Gastroesophageal sphincter (tissue), 4 donors: ENCODE measurements at regions not wholly inside any gene's neighbourhood (a gene's known extent, or its start where the extent isn't known, plus 50 kb on each side); places are given as distances from the start of the nearest gene placed in this dataset.

ENCODE experiments used
- ATAC-seq: fragments of 150-250 bp; one replicate; pipeline ENCODE4 v1.9.1; 2016; ENCODE audit warnings: mild to moderate bottlenecking, moderate library complexity
- H3K27ac ChIP-seq, 4 donors: fragments of 200-600 bp; sonication (generic) in 3 of 4; 1 replicate in 3 of 4; 2 replicates in 1 of 4; pipeline ENCODE4 v1.5.1; 2016 to 2019
- H3K27me3 ChIP-seq: fragments of 200-600 bp; sonication (generic); one replicate; pipeline ENCODE4 v1.5.1; 2019
- H3K36me3 ChIP-seq, 2 donors: fragments of 200-600 bp; sonication (generic); one replicate each; pipeline ENCODE4 v1.5.1; 2019; ENCODE audit warnings: control low read depth in 1 of 2
- H3K4me1 ChIP-seq, 3 donors: fragments of 200-600 bp; sonication (generic); 1 replicate in 2 of 3; 2 replicates in 1 of 3; pipeline ENCODE4 v1.5.1; 2016 to 2019; ENCODE audit warnings: control low read depth in 2 of 3
- H3K4me3 ChIP-seq, 2 donors: fragments of 200-600 bp; sonication (generic); one replicate each; pipeline ENCODE4 v1.5.1; 2019; ENCODE audit warnings: mild to moderate bottlenecking in 1 of 2, moderate library complexity in 1 of 2
- H3K9me3 ChIP-seq, 3 donors: fragments of 200-600 bp; sonication (generic); one replicate each; pipeline ENCODE4 v1.5.1; 2017 to 2019; ENCODE audit warnings: control low read depth in 2 of 3
- EP300 ChIP-seq: sonication (generic); formaldehyde crosslinking; IDR thresholded peaks from one replicate; pipeline ENCODE4 v1.6.1; 2017; ENCODE audit warnings: antibody characterized with exemption, mild to moderate bottlenecking
- POLR2A ChIP-seq, 2 donors: fragments of 450-650 bp; IDR thresholded peaks; one replicate each; pipeline ENCODE4 v1.6.1; 2017; ENCODE audit warnings: antibody characterized with exemption in 2 of 2, mild to moderate bottlenecking in 2 of 2, moderate library complexity in 1 of 2
- POLR2AphosphoS5 ChIP-seq: sonication (generic); formaldehyde crosslinking; IDR thresholded peaks from one replicate; pipeline ENCODE4 v1.6.1; 2017; ENCODE audit warnings: antibody characterized with exemption
- WGBS, 2 donors: methylation state at CpG; one replicate each; pipeline ENCODE4 v1.1.5; 2018; ENCODE audit warnings: low coverage in 1 of 2; 5-methylcytosine and 5-hydroxymethylcytosine counted together
- TF ChIP-seq, protein P1 (sequence below), 4 experiments: fragments of 200-600 bp in 2 of 4; fragments of 450-650 bp in 2 of 4; sonication (generic) in 1 of 4; IDR thresholded peaks; one replicate each; pipeline ENCODE4 v1.5.1; 2017 to 2019; ENCODE audit warnings: antibody characterized with exemption in 4 of 4, mild to moderate bottlenecking in 2 of 4, moderate library complexity in 2 of 4

DNA sequence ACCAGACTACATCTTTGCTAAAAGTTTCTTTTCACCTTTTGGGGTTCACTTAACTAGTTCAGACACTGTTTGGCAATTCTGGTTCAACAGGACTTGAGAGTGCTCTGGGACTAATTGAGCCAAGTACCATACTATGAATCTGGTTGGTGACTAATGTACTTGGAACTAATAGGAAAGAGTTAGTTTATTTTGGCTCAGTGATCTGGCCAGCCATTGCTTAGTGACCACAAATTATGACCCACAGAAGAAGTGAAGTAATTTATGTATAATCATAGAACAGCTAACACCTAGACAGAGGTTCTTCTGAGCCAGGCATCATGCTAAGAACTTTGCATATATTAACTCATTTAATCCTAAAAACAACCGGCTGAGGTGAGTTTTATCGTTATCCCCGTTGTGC lies 126.5 kb upstream of the JCAD start:
- Histone ChIP-seq H3K4me3 (no peak overlapping the region), H3K9me3 (no peaks in the 10 kb centered on the region), H3K36me3 (no peaks in the 10 kb centered on the region), H3K27me3 (no peaks in the 10 kb centered on the region), H3K4me1 (peaks cover 0 to 37% (median 4%) of the 10 kb centered on the region in 3 donors), H3K27ac (no peak overlapping the region)
- WGBS, 2 donors, result 35 to 88% methylated on average over 3 of the region's 3 CpGs
- TF ChIP-seq, protein P1, sequence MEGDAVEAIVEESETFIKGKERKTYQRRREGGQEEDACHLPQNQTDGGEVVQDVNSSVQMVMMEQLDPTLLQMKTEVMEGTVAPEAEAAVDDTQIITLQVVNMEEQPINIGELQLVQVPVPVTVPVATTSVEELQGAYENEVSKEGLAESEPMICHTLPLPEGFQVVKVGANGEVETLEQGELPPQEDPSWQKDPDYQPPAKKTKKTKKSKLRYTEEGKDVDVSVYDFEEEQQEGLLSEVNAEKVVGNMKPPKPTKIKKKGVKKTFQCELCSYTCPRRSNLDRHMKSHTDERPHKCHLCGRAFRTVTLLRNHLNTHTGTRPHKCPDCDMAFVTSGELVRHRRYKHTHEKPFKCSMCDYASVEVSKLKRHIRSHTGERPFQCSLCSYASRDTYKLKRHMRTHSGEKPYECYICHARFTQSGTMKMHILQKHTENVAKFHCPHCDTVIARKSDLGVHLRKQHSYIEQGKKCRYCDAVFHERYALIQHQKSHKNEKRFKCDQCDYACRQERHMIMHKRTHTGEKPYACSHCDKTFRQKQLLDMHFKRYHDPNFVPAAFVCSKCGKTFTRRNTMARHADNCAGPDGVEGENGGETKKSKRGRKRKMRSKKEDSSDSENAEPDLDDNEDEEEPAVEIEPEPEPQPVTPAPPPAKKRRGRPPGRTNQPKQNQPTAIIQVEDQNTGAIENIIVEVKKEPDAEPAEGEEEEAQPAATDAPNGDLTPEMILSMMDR (IDR thresholded peaks at IDR 0.05), result no peak
- TF ChIP-seq POLR2A (IDR thresholded peaks at IDR 0.05), result no peak
- no peak for ATAC-seq

- Histone ChIP-seq H3K27ac (no peak overlapping the region), H3K9me3 (no peaks in the 10 kb centered on the region), H3K36me3 (no peaks in the 10 kb centered on the region), H3K4me1 (peaks cover 0 to 37% (median 4%) of the 10 kb centered on the region in 3 donors), H3K4me3 (no peak overlapping the region), H3K27me3 (no peaks in the 10 kb centered on the region)
- no peak for ATAC-seq
- TF ChIP-seq, protein P1 (IDR thresholded peaks at IDR 0.05), result no peak
- no peak for TF ChIP-seq EP300
- TF ChIP-seq POLR2A (IDR thresholded peaks at IDR 0.05), result no peak
- TF ChIP-seq POLR2AphosphoS5, result no peak
- 100% methylated on average over 1 of the region's 1 CpG for WGBS, 2 donors
Measured at GRCh38 chr10:30185341-30185740, 126.0 kb upstream of the JCAD start.

GRCh38 chr10:30184397-30185033 lies 125.1 kb upstream of the JCAD start:
- H3K27ac ChIP-seq, result no peak overlapping the region
- no peak overlapping the region for H3K4me3 ChIP-seq
- TF ChIP-seq, protein P1 (IDR thresholded peaks at IDR 0.05), result no peak
- TF ChIP-seq EP300 (no peak), POLR2A (IDR thresholded peaks at IDR 0.05) (no peak), POLR2AphosphoS5 (no peak)
- H3K9me3 ChIP-seq, result no peaks in the 10 kb centered on the region
- no peaks in the 10 kb centered on the region for H3K36me3 ChIP-seq
- H3K4me1 ChIP-seq, result peaks cover 0 to 37% (median 4%) of the 10 kb centered on the region in 3 donors
- WGBS, 2 donors, result 73 to 87% methylated on average over 3 to 5 of the region's 7 CpGs
- no peak for ATAC-seq
- H3K27me3 ChIP-seq, result no peaks in the 10 kb centered on the region

DNA sequence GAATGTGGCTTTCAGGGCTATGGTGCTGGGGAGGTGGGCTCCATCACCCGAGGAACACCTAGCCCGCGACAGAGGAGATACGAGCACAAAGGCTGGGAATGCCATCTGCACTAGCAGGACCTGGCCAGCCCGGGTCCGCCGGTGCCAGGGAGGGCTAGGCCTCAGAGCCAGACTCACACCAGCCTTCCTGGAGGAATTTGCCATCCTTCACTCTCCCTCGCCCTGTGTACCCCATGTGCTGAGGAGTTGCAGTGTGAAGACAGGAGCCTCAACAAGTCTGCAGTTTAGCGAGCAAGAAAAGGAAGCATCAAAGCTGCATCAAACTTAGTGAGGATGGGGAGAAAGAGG lies 123.6 kb upstream of the JCAD start:
- Histone ChIP-seq H3K36me3 (no peaks in the 10 kb centered on the region), H3K27ac (peak overlapping the region in 2 of 4 donors; percentile 57 to 72), H3K4me1 (peaks cover 0 to 26% (median 4%) of the 10 kb centered on the region in 3 donors), H3K9me3 (no peaks in the 10 kb centered on the region), H3K27me3 (no peaks in the 10 kb centered on the region), H3K4me3 (no peak overlapping the region)
- ATAC-seq, result no peak
- TF ChIP-seq, protein P1 (IDR thresholded peaks at IDR 0.05), result no peak
- TF ChIP-seq POLR2A (IDR thresholded peaks at IDR 0.05), result no peak
- no peak for TF ChIP-seq POLR2AphosphoS5
- TF ChIP-seq EP300, result no peak
- 72% methylated on average over 5 of the region's 9 CpGs; no CpG with 5 or more reads in 1 of the 2 donors for WGBS, 2 donors
